Testis (tissue), 2 donors: ENCODE measurements at regions not wholly inside any gene's neighbourhood (a gene's known extent, or its start where the extent isn't known, plus 50 kb on each side); places are given as distances from the start of the nearest gene placed in this dataset.

Experiments used
- CTCF ChIP-seq, 3 experiments: fragments of 450-650 bp in 2 of 3; fragments of 200-600 bp in 1 of 3; sonication (generic) in 1 of 3; IDR thresholded peaks; one replicate each; pipeline ENCODE4 v1.5.1; 2016 to 2019; ENCODE audit warnings: antibody characterized with exemption in 3 of 3, mild to moderate bottlenecking in 2 of 3, moderate library complexity in 1 of 3
- POLR2A ChIP-seq: fragments of 450-650 bp; IDR thresholded peaks from one replicate; pipeline ENCODE4 v1.6.1; 2017; ENCODE audit warnings: antibody characterized with exemption, mild to moderate bottlenecking, moderate library complexity

- TF ChIP-seq CTCF (IDR thresholded peaks at IDR 0.05), result peak in 1 of 3 experiments; percentile 20
- TF ChIP-seq POLR2A, result no peak
Observed at GRCh38 chr2:59774821-59775433, 778.5 kb downstream of the BCL11A start.
